ENCODE measurements at regions not wholly inside any gene's neighbourhood (a gene's known extent, or its start where the extent isn't known, plus 50 kb on each side); places are given as distances from the start of the nearest gene placed in this dataset.

DNA sequence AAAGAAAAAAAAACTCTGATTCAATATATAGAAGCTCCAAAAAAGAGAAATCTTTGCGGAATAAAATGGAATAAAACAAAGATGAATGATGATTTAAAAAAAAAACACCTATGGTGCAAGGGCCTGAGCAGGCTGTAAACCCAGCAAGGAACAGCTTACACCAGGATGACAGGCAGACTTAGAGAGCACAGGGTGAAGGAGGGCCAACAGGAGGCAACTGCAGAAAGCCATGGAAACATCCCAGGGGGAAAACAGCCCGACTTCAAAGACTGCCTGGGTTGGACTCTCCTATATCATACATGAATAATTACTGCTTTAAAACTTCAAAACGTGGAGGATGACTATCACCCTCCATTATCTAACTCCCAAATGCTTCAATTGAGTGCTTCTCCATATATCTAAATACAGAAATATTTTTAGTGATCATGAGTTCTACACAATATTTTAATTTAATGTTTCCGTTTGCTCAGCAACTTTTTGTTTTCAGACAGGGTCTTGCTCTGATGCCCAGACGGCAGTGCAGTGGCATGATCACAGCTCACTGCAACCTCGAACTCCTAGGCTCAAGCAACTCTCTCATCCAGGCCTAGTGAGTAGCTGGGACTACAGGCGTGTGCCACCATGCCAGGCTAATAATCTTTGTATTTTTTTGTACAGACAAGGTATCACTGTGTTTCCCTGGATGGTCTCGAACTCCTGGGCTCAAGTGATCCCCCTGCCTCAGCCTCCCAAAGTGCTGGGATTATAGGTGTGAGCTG is 456.2 kb downstream of the TBL1XR1 start:
- Histone ChIP-seq H3K9me1 (ENCODE audit: control insufficient read depth, insufficient read depth, low read length) (no peaks in the 10 kb centered on the region), H3K27ac (ENCODE audit: extremely low read depth, low read depth, low read length) (no peak overlapping the region), H4K20me1 (replicated peaks; ENCODE audit: control insufficient read depth, insufficient read depth, low read length) (no peaks in the 10 kb centered on the region), H3K27me3 (ENCODE audit: control insufficient read depth in 2 of 2, insufficient read depth in 2 of 2, low read length in 2 of 2) (no peaks in the 10 kb centered on the region; a peak in 1 of 5 replicates), H2AFZ (ENCODE audit: low read depth, low read length) (no peak overlapping the region), H3K79me2 (ENCODE audit: control insufficient read depth, insufficient read depth, low read length) (no peaks in the 10 kb centered on the region), H3K36me3 (ENCODE audit: control insufficient read depth, insufficient read depth, low read length) (no peaks in the 10 kb centered on the region), H3K9me3 (replicated peaks; ENCODE audit: control insufficient read depth, insufficient read depth, low read depth, low read length) (no peaks in the 10 kb centered on the region), H3K4me1 (replicated peaks in 1 of 2; ENCODE audit: control insufficient read depth in 2 of 2, insufficient read depth in 2 of 2, low read length in 2 of 2) (no peaks in the 10 kb centered on the region), H3K4me3 (no peak overlapping the region), H3K4me2 (ENCODE audit: insufficient read depth, low read length) (no peak overlapping the region), H3K9ac (ENCODE audit: insufficient read depth in 1 of 2, low read depth in 2 of 2, low read length in 2 of 2) (no peak overlapping the region)
- in situ Hi-C loops (cut with MboI) (no loop called here), intact Hi-C loops (cut with micrococcal nuclease) (no loop called here)
- no peak for ATAC-seq
- BruUV-seq (replicated peaks) = no TSS peak
- CTCF ChIA-PET (ENCODE audit: low intra/inter-chr PET ratio) = no interaction called here
- POLR2A ChIA-PET = interaction anchor here (1.0 kb wide), 1 partner anchor 26 kb away, joined by 3 read pairs; no protein-coding TSS in a partner anchor
- TF ChIP-seq KLF13 (tag; IDR thresholded peaks at IDR 0.05; ENCODE audit: borderline replicate concordance, low read depth) (no peak), U2AF2 (optimal IDR thresholded peaks at IDR 0.05; ENCODE audit: low read depth, low read length) (no peak), YY1 (IDR thresholded peaks at IDR 0.05; ENCODE audit: borderline replicate concordance in 1 of 3, control insufficient read depth in 1 of 3, extremely low read depth in 1 of 3, insufficient read depth in 3 of 3, insufficient read length in 1 of 3, insufficient replicate concordance in 2 of 3, low read depth in 1 of 3, low read length in 2 of 3) (no peak), NFE2L1 (tag; IDR thresholded peaks at IDR 0.05; ENCODE audit: borderline replicate concordance, low read depth) (no peak), NFIC (IDR thresholded peaks at IDR 0.05) (peak; percentile 65)
- TF ChIP-seq, protein P1, sequence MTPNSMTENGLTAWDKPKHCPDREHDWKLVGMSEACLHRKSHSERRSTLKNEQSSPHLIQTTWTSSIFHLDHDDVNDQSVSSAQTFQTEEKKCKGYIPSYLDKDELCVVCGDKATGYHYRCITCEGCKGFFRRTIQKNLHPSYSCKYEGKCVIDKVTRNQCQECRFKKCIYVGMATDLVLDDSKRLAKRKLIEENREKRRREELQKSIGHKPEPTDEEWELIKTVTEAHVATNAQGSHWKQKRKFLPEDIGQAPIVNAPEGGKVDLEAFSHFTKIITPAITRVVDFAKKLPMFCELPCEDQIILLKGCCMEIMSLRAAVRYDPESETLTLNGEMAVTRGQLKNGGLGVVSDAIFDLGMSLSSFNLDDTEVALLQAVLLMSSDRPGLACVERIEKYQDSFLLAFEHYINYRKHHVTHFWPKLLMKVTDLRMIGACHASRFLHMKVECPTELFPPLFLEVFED (CRISPR knock-in tag; conservative IDR thresholded peaks at IDR 0.05) = no peak
- FAIRE-seq = no peak
- 0% methylated on average over 8 of the region's 8 CpGs for WGBS (ENCODE audit: insufficient coverage, low coverage, missing lambda C conversion rate)
- DNase-seq (ENCODE audit: extremely low read depth in 1 of 4, low spot score in 3 of 4) = no peak

Data from K562 (cell line).